B cell (primary cell): ENCODE measurements at regions not wholly inside any gene's neighbourhood (a gene's known extent, or its start where the extent isn't known, plus 50 kb on each side); places are given as distances from the start of the nearest gene placed in this dataset.

Source experiments
- CTCF ChIP-seq: fragments of 200-600 bp; IDR thresholded peaks from one replicate; pipeline ENCODE4 v1.8.0; 2022; ENCODE audit warnings: antibody characterized with exemption, mild to moderate bottlenecking
- EZH2 ChIP-seq: IDR thresholded peaks from 2 replicates; pipeline ENCODE4 v1.6.1; 2012; ENCODE audit warnings: borderline replicate concordance, low read depth, mild to moderate bottlenecking, moderate library complexity, low read length; ENCODE audit not compliant: insufficient read depth, poor library complexity, severe bottlenecking

DNA sequence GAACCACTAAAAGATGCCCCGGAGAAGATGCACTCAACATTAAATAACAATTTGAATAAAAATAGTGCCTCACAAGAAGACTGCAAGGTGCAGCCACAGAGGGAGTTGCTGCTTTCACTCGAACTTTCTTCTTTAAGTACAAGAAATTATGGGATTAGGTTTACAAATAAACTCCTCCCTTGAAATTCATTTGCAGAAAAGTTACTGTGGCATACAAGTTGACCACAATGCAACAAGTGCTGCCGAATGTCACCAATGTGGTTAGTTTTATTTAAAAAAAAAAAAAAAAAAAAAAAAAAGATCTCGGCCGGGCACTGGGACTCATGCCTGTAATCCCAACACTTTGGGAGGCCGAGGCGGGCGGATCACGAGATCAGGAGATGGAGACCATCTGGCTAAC lies 76.8 kb upstream of the RAB4A start:
- no peak for TF ChIP-seq CTCF
- TF ChIP-seq EZH2, result no peak
